Hematopoietic multipotent progenitor cell treated with erythropoietin and hydrocortisone succinate and interleukin-3 and kit ligand, for 8 days (in vitro differentiated cells): ENCODE measurements at regions not wholly inside any gene's neighbourhood (a gene's known extent, or its start where the extent isn't known, plus 50 kb on each side); places are given as distances from the start of the nearest gene placed in this dataset.
"Not testable (repeated sequence)": the region's sequence is repeated elsewhere in the genome, so short reads cannot be mapped to it uniquely, and the experiment has no call there.

Experiments used
- DNase-seq: peaks from one replicate; pipeline ENCODE4 v3.0.0-alpha.2; 2015

DNA sequence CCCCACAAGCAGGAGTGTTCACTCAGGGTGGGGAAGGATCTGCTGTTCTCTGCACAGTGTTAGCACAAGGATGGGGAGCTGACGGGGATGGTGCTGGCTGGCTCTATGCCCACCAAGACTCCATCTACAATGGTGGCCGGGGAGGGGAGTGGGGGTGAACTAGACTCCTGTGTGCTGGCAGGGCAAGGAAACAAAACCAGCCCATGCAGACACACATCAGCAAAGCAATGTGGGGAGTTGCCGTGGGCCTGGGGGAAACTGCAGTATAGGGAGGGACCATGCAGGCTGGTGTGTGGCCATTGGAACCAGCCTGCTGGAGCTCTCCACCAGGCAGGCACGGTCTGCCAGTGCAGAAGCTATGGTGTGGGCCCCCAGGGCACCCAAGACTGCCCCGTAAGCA, 195.1 kb downstream of the PWWP3B start:
- no peak for DNase-seq

DNA sequence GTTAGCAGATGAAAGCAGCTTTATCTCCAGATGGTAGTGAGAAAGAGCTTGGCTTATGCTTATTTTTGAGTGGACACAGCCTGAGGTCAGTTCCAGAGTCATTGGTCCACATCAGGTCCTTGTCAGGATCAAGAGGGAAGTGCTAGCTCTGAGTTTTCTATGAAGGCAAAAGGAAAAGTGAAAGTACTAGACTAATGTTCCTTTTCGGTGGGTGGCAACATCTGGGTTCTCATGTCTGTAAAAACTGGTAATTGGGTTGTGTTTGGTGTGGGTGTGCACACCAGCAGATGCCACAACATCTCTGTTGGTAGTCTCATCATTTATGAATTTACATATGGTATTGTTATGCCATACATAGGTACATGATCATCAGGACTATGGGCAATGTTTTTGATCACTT, 210.5 kb downstream of the PWWP3B start:
- DNase-seq: no peak

DNA sequence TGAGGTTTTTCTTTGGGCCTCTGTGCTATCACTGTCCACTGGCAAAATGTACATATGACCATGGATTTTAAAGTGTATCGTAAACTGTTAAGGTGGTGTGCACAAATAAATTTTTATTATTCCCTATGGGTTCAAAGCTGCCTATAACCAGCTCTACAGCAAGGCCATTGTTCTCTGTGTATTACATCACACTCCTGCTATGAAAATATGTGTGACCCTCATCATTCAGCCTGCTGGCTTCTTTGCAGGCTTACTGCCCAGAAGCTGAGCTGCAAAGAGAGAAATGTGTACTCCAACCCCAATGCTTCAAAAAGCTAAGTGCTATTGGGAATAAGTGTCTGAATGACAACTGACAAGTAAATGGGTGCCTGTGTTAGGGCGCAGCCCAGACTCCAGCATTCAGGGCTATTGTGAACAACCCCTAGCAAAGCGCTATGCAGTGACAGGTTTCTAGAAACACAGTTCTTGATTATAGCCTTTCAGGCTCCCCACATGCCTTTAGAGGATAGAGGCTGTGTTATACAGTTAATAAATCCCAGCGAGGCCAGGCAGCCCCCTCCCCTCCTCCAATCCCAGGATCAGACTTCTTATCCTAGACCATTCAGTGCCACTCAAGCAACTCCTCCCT, 220.4 kb upstream of the RADX start:
- no peak for DNase-seq

- DNase-seq: no peak
Measured at GRCh38 chrX:106392346-106392745, 219.4 kb upstream of the RADX start.

DNA sequence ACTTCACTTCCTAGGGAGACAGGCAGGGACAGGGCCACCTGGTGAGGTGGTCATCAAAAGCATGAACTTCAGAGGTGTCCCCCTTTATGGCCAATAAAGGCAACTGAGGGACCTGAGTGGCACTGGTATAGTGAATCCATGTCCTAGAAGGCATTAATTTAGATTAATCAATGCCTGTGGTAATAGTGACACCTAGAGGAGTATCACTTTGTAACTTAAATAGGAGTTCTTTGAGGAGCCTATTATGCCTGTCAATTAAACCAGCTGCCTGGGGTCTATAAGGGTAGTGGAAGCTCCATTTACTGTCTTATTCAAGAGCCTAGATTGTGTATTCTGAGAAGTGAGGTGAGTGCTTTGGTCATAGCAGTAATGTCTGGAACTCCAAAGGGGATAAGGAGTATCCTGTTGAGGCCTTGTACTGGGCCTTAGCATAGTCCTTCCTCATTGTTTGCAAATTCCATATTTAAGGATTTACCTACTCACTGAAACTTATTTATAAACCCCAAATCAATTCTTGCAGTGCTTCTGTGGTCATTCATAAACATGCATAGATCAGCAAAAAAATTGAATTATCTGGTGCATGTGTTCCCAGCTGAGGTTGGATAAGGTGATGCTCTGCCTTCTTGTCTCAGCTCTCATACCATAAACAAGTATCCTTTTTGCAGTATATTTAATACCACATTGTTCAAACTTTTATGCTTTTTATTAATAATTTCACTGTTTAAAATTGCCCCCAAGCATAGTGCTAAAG, 213.8 kb upstream of the RADX start:
- DNase-seq: peak; percentile 4

DNA sequence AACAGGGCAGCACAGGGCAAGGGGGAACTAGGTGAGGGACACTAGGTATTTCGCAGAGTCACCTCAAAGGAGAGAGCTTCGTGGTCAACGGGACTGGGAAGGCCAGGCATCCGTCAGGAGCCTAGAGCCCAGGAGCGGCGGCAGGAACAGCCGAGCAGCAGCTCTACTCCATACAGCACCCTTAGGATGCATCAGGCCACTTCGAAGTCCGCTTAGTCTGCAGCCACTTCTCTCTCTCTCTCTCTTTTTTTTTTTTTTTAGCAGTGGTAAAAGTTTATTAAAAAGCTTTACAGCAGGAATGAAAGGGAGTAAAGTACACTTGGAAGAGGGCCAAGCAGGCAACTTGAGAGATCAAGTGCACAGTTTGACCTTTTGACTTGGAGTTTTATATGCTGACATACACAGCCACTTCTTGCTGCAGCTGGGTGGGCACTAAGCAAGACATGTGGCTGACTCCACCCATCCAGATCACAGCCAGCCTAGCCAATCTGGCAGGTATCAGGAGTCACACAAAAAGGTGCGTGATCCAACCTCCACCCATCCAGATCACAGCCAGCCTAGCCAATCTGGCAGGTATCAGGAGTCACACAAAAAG, 209.7 kb upstream of the RADX start:
- DNase-seq: no peak

GRCh38 chrX:106404512-106404911, 207.3 kb upstream of the RADX start:
- DNase-seq: no peak

- peak; percentile 20 for DNase-seq
Measured at GRCh38 chrX:106415276-106415895, 196.4 kb upstream of the RADX start.

GRCh38 chrX:106436691-106437090, 175.1 kb upstream of the RADX start:
- DNase-seq: no peak

- DNase-seq: no peak
Measured at GRCh38 chrX:106437407-106437806, 174.4 kb upstream of the RADX start.

- no peak for DNase-seq
Measured at GRCh38 chrX:106450405-106450804, 161.4 kb upstream of the RADX start.

DNA sequence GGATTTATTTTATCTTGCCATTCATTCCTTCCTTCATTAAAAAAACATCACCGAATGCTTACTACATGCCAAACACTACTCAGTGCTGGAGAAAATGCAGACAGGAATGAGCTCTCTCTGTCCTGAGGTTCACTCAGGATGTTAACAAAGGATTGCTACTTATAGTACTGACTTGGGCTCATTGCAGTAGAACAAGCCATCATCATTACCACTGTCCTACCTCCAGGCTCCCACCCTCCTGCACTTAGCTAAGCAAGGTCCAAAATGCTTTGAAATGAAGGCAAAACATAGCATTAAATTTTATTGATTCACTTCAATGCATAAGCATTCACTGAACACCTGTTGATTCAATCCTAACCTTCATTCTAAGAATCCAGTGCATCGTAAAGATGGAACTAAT, 159.8 kb upstream of the RADX start:
- DNase-seq: no peak

DNA sequence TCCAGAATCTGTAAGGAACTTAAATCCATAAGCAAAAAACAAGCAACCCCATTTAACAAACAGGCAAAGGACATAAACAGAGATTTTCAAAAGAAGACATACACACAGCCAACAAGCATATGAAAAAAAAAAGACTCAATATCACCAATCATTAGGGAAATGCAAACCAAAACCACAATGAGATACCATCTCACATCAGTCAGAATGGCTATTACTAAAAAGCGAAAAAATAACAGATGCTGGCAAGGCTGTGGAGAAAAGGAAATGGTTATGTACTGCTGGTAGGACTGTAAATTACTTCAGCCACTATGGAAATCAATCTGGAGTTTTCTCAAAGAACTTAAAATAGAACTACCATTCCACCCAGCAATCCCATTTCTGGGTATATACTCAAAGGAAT, 156.8 kb upstream of the RADX start:
- no peak for DNase-seq

DNA sequence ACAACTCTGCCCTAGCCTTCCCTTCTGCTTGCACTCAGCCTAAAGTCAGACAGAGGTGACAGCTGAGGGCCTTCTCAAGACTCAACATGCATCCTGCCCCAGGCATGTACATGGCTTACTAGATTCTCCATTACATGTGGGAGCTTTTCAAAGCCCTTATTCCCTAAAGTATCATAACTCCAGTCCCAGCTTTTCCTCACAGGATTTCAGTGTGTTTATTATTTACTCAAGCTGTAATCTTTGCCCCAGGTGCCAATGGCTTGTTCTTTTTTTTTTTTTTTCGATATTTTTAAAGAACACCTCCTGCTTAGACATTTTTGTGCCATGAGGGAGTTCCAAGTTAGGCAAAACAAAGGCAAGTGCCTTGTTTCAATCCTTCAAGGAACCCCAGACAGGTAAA, 154.0 kb upstream of the RADX start:
- no peak for DNase-seq

DNA sequence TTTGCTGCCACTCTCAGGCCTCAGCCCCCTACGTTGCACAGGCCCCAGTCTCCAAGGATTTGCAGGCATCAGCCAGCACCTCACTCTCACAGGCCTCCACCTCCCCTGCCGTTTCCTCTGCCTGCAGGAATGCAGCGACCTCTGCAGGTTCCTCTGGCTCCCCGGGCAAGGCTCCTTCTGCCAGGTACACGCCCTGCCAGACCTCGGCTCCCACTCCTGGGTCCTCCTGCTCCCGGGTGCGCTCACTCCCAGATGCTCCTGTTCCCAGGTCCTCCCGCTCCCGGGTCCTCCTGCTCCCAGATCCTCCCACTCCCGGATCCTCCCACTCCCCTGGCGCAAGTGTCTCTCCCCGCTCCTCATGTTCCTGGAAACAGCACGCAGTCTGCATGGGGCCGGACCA, 144.4 kb upstream of the RADX start:
- DNase-seq: no peak

- no peak for DNase-seq
Measured at GRCh38 chrX:106467943-106468342, 143.8 kb upstream of the RADX start.

GRCh38 chrX:106468433-106468832, 143.3 kb upstream of the RADX start:
- DNase-seq: no peak

DNA sequence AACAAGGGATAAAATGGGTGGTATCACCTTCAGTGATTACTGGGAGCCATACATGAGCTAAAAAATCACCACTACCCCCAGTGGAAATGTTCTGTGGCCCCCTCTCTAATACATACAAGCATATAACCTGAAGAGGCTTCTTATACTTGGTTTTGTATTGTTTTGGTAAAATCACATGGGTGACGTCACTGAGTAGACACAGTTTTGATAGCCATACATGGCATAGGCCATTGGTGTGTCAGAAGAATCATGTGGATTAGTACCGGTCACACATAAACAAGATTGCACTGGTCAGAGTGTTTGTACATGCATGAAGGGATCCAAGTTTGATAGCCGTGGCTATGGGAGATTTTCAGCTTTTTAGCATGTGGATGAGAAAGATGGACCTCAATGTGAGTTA, 131.9 kb upstream of the RADX start:
- no peak for DNase-seq

DNA sequence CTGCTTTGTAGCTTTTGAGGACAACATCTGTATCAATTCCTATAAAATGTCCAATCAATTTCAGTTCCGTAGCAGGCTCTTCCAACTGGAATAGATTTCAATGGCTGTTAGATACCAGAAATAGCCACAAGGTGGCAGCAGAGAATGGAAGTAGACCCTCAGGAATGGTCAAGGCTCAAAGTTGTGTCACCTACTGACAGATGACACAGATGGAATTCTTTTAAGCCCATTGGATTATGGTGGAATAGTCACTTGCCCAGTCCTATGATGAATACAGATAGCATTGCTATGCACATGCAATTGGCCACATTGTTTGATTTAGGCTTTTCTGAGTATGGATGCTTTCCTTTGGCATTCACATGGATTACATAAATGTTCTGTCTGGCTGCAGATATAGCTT, 130.4 kb upstream of the RADX start:
- peak; percentile 43 for DNase-seq

DNA sequence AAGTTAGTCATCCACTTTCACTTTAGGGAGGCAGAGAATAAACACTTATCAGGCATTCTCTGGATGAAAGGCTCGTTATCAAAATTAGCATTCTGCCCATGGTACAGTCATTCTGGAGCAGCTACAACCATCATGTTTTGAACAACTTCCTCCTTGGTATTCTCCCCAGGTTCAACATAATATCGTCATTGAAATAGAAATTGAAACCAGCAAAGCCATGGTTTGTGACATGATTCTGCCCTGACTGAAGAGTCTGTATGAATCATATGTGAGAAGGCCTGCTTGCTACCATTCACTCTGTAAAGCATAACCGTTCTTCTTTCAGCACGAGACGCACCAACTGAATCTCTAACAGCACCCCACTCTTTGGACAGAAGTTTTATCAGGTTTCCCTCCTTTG, 127.5 kb upstream of the RADX start:
- DNase-seq: no peak

GRCh38 chrX:106493210-106493816, 118.5 kb upstream of the RADX start:
- not testable (repeated sequence) for DNase-seq

DNA sequence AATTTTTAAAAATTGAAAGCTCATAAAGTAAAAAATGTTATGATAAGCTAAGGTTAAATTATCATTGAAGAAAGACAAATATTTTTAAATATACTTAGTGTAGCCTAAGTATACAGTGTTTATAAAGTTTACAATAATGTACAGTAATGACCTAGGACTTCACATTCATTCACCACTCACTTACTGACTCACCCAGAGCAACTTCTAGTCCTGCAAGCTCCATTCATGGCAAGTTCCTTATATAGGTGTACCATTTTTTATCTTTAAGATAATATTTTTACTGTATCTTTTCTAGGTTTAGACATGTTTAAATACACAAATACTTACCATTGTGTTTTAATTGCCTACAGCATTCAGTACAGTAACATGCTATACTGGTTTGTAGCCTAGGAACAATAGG, 112.3 kb upstream of the RADX start:
- DNase-seq: no peak

DNA sequence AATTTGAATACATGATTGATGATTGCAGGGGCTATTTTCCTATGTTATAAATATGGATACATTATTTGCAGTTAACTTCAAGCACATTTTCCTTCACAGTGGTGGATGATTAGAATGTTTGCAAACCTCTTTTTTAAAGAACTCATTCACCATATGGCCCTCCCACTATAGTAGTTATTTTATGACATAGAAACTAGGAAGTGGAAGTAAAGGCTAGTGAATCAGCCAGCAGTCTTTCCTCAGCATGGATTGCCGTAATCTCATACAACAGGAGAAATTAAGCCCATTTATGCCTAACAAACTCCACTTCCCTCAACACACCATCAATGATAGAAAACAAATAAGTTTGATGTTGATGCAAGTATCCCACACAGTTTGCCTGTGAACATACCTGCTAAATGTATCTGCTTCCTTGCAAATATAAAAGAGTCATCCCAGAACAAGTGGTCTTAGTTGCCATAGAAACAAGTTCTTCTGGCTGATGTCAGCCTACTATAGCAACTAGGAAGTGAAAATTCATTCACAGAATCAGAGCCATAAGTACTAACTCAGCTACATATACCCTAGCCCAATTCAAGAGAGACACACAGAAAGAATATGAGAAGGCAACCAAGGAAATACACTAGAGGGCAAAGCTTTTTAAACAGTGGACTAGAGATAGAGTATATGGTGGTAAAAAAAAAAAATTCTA, 100.9 kb upstream of the RADX start:
- DNase-seq: no peak
